OCI-LY7 (cell line): ENCODE measurements at regions not wholly inside any gene's neighbourhood (a gene's known extent, or its start where the extent isn't known, plus 50 kb on each side); places are given as distances from the start of the nearest gene placed in this dataset.
"Not testable (repeated sequence)": the region's sequence is repeated elsewhere in the genome, so short reads cannot be mapped to it uniquely, and the experiment has no call there.

ENCODE experiments used
- EZH2phosphoT487 ChIP-seq: fragments of 200-600 bp; sonication (generic); IDR thresholded peaks from 2 replicates; pipeline ENCODE4 v1.6.1; 2018; ENCODE audit warnings: low read depth, borderline replicate concordance, mild to moderate bottlenecking, mixed run types, antibody characterized with exemption, low read length, moderate library complexity, mixed read lengths
- TF ChIP-seq, protein P1 (sequence below): fragments of 200-600 bp; sonication (generic); conservative IDR thresholded peaks from 2 replicates; pipeline ENCODE4 v1.5.1; 2014; ENCODE audit warnings: mild to moderate bottlenecking, antibody characterized with exemption, low read length, moderate library complexity, mixed read lengths

GRCh38 chr20:40004092-40004491 is 684.9 kb downstream of the MAFB start:
- TF ChIP-seq, protein P1, sequence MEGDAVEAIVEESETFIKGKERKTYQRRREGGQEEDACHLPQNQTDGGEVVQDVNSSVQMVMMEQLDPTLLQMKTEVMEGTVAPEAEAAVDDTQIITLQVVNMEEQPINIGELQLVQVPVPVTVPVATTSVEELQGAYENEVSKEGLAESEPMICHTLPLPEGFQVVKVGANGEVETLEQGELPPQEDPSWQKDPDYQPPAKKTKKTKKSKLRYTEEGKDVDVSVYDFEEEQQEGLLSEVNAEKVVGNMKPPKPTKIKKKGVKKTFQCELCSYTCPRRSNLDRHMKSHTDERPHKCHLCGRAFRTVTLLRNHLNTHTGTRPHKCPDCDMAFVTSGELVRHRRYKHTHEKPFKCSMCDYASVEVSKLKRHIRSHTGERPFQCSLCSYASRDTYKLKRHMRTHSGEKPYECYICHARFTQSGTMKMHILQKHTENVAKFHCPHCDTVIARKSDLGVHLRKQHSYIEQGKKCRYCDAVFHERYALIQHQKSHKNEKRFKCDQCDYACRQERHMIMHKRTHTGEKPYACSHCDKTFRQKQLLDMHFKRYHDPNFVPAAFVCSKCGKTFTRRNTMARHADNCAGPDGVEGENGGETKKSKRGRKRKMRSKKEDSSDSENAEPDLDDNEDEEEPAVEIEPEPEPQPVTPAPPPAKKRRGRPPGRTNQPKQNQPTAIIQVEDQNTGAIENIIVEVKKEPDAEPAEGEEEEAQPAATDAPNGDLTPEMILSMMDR, result not testable (repeated sequence)
- not testable (repeated sequence) for TF ChIP-seq EZH2phosphoT487
